ENCODE measurements at regions not wholly inside any gene's neighbourhood (a gene's known extent, or its start where the extent isn't known, plus 50 kb on each side); places are given as distances from the start of the nearest gene placed in this dataset.

GRCh38 chr13:100818711-100819110, 144.1 kb upstream of the TMTC4 start:
- H3K4me3 Mint-ChIP-seq: no peak overlapping the region
- H3K27ac Mint-ChIP-seq: peak overlapping the region; percentile 88
- Histone ChIP-seq H3K27ac (no peak overlapping the region), H3K36me3 (no peaks in the 10 kb centered on the region), H3K27me3 (no peaks in the 10 kb centered on the region), H3F3A (ENCODE audit: low read depth) (no peaks in the 10 kb centered on the region), H3K79me2 (ENCODE audit: low read depth) (no peaks in the 10 kb centered on the region), H2AFZ (replicated peaks) (no peak overlapping the region), H4K20me1 (ENCODE audit: low read depth) (no peaks in the 10 kb centered on the region), H3K9me3 (ENCODE audit: low read depth) (no peaks in the 10 kb centered on the region), H3K4me1 (no peaks in the 10 kb centered on the region), H3K4me2 (no peak overlapping the region), H3K9ac (no peak overlapping the region), H3K4me3 (no peak overlapping the region)
- peaks cover 13% of the 10 kb centered on the region for H3K9me3 Mint-ChIP-seq
- TF ChIP-seq CTCF (IDR thresholded peaks at IDR 0.05) (no peak), EZH2 (IDR thresholded peaks at IDR 0.05) (no peak), EZH2phosphoT487 (IDR thresholded peaks at IDR 0.05) (no peak)
- H3K36me3 Mint-ChIP-seq: no peaks in the 10 kb centered on the region
- DNase-seq (ENCODE audit: low spot score): no peak
- peaks cover 2% of the 10 kb centered on the region for H3K27me3 Mint-ChIP-seq (ENCODE audit: insufficient read depth, low read depth)
- peaks cover 36% of the 10 kb centered on the region for H3K4me1 Mint-ChIP-seq

- Histone ChIP-seq H3F3A (ENCODE audit: low read depth) (no peaks in the 10 kb centered on the region), H3K27ac (no peak overlapping the region), H3K36me3 (no peaks in the 10 kb centered on the region), H3K4me1 (no peaks in the 10 kb centered on the region), H3K79me2 (ENCODE audit: low read depth) (no peaks in the 10 kb centered on the region), H2AFZ (replicated peaks) (no peak overlapping the region), H3K27me3 (no peaks in the 10 kb centered on the region), H3K9ac (no peak overlapping the region), H4K20me1 (ENCODE audit: low read depth) (no peaks in the 10 kb centered on the region), H3K9me3 (ENCODE audit: low read depth) (no peaks in the 10 kb centered on the region), H3K4me2 (no peak overlapping the region), H3K4me3 (no peak overlapping the region)
- Mint-ChIP-seq H3K27ac (no peak overlapping the region), H3K27me3 (ENCODE audit: insufficient read depth, low read depth) (peaks cover 2% of the 10 kb centered on the region), H3K4me1 (peaks cover 34% of the 10 kb centered on the region), H3K9me3 (peaks cover 13% of the 10 kb centered on the region), H3K4me3 (no peak overlapping the region), H3K36me3 (no peaks in the 10 kb centered on the region)
- TF ChIP-seq CTCF (IDR thresholded peaks at IDR 0.05): no peak
- TF ChIP-seq EZH2 (IDR thresholded peaks at IDR 0.05): no peak
- TF ChIP-seq EZH2phosphoT487 (IDR thresholded peaks at IDR 0.05): no peak
- no peak for DNase-seq (ENCODE audit: low spot score)
Measured at GRCh38 chr13:100817928-100818327, 143.3 kb upstream of the TMTC4 start.

- H3K4me1 ChIP-seq: peaks cover 16% of the 10 kb centered on the region
- H3K9ac ChIP-seq: no peak overlapping the region
- H3K4me3 ChIP-seq: no peak overlapping the region
- H3K27me3 ChIP-seq: no peaks in the 10 kb centered on the region
- peaks cover 48% of the 10 kb centered on the region for H3K4me1 Mint-ChIP-seq
- H3K9me3 Mint-ChIP-seq: peaks cover 13% of the 10 kb centered on the region
- no peak for DNase-seq (ENCODE audit: low spot score)
- peak overlapping the region; percentile 8 for H3K27ac Mint-ChIP-seq
- no peaks in the 10 kb centered on the region for H4K20me1 ChIP-seq (ENCODE audit: low read depth)
- TF ChIP-seq EZH2 (IDR thresholded peaks at IDR 0.05) (no peak), EZH2phosphoT487 (IDR thresholded peaks at IDR 0.05) (no peak), CTCF (IDR thresholded peaks at IDR 0.05) (no peak)
- H3K4me2 ChIP-seq: no peak overlapping the region
- no peaks in the 10 kb centered on the region for H3K36me3 ChIP-seq
- H3K27me3 Mint-ChIP-seq (ENCODE audit: insufficient read depth, low read depth): peaks cover 2% of the 10 kb centered on the region
- no peak overlapping the region for H3K27ac ChIP-seq
- no peak overlapping the region for H2AFZ ChIP-seq (replicated peaks)
- no peaks in the 10 kb centered on the region for H3K79me2 ChIP-seq (ENCODE audit: low read depth)
- no peaks in the 10 kb centered on the region for H3K36me3 Mint-ChIP-seq
- H3K9me3 ChIP-seq (ENCODE audit: low read depth): no peaks in the 10 kb centered on the region
- no peaks in the 10 kb centered on the region for H3F3A ChIP-seq (ENCODE audit: low read depth)
- H3K4me3 Mint-ChIP-seq: no peak overlapping the region
Measured at GRCh38 chr13:100815476-100816046, 141.0 kb upstream of the TMTC4 start.
